NCI-H524 (cell line): ENCODE measurements at regions not wholly inside any gene's neighbourhood (a gene's known extent, or its start where the extent isn't known, plus 50 kb on each side); places are given as distances from the start of the nearest gene placed in this dataset.

Source experiments
- DNase-seq, 2 experiments: peaks; one replicate each; lab custom pipeline; 2025; lab: John Stamatoyannopoulos, UW

DNA sequence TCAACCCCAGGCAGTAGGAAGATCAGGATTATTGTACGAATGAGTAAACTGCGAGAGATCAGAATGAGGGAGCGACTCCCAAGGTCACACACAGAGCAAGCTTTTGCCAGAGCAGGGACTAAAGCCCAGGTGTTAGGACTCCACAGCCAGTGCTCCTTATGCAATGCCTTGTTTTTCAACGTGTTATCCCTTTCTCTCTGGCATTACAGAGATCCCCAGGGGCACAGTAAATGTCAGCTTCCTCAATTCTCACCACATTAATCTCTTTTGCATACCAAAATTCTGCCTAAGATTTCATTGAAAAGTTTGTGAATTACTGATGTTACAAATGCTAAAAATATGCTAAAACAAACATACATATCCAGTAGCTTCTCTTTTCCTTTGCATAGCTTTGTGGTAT lies 68.1 kb upstream of the CES5A start:
- DNase-seq: no peak

DNA sequence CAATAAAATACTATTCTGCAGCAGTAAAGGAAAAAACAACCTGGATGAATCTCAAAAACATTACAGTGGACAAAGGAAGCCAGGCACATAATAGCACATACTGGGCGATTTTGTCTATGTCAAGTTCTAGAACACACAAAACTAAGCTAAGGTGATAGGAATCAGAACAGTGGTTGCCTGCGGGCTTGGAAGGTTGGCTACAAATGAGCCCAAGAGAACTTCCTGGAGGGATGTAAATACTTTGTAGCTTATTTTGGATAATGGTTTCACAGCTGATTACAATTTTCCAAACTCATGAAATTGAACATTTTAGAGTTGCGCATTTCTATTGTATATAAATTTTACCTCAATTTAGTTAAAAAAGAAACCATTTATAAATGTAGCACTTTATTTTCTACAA lies 67.6 kb upstream of the CES5A start:
- DNase-seq: no peak

DNA sequence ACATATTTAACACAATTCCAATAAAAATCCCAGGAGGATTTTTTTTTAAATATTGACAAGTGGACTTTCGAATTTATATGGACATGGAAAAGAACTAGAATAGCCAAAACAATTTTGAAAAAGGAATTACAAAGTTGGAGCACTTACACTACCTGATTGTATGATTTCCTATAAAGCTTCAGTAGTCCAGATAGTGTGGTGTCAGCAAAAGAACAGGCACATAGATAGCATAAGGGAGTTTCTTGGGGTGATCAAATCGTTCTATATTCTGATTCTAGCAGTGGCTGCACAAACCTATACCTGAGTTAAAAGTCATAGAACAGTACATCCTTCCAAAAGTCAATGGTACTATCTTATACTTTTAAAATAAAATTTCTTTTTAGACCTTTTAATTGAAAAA lies 66.4 kb upstream of the CES5A start:
- DNase-seq: no peak

DNA sequence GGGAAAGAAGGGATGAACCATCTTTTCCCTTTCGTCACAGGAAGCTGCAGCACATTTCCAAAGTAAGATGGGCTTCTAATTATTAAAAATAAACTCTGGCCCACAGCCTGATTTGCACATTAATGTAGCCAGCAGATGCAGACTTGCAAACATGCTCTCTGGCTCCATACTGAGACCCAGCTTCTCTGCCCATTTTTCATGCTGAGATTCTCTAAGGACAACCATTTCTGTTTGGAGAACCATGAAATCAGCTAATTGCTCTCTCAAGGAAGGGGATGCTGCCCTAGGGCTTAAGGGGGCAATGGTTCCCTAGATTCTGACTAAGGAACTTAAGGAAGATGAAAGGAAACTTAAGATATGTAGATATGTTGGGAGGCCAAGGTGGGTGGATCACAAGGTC lies 63.0 kb upstream of the CES5A start:
- no peak for DNase-seq

DNA sequence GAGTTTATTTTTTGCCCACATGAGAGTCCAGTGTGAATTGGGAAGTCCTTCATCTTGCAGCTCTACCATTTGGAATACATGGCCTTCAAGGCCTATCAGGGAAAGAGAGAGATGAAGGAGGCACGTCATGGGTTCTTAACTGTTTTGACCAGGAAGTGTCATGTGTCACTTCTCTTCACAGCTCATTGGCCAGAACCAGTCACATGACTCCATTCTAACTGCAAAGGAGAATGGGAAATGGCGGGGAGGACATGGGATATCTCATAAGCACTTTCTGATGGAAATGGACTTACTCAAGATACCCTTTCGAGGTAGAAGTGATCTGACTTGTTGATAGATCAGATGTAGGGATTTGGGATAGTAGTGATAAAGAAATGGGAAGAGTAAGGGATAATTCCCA lies 57.9 kb upstream of the CES5A start:
- no peak for DNase-seq

DNA sequence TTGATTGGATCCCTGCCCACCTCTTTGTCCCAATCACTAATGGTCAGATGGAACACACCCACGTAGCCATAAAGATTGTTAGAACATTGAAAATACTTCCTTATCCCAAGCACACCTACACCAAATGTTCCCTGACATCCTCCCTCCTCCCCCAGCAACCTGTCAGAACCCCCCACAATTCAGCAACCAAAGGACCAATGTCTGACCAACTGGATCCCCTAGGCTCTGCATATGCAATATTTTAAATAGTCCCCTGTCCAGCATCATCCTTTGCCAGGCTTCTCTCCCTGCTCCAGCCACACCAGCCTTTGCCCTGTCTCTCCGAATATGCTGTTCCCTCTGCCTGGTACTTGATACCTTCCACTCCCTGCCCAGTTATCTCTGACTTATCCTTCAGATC lies 54.9 kb upstream of the CES5A start:
- no peak for DNase-seq

DNA sequence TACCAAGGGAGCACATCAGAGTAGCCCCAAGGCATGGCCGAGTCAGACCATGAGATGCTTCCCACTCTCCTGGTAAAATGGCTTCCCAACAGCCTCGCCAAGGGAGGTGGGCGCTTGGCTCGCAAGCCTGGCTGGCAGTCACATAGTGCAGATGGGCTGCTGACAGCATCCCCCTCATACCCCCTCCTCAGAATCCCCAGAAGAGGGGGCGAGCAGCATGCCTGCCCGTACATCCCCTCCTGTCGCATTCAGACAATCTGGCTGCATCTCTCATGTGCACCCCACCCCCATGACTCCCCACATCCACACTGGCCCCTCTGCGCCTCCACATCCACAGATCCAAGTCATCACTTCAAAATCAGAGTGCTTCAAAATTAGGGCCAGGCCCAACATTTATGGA lies 54.0 kb upstream of the CES5A start:
- no peak for DNase-seq

DNA sequence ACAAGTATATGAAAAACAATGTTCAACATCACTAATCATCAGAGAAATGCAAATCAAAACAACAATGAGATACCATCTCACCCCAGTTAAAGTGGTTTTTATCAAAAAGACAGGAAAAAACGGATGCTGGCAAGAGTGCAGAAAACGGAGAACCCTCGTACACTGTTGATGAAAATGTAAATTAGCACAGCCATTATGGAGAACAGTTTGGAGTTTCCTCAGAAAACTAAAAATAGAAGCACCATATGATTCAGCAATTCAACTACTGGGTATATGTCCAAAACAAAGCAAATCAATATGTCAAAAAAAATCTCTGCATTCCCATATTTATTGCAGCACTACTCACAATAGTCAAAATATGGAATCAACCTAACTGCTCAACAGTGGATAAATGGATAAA lies 50.1 kb upstream of the CES5A start:
- no peak for DNase-seq
